C4-2B (cell line): ENCODE measurements at regions not wholly inside any gene's neighbourhood (a gene's known extent, or its start where the extent isn't known, plus 50 kb on each side); places are given as distances from the start of the nearest gene placed in this dataset.

Experiments used
- H3K27ac ChIP-seq: fragments of 450-650 bp; 2 replicates; pipeline ENCODE4 v1.5.1; 2017
- ZFX ChIP-seq: fragments of 450-650 bp; IDR thresholded peaks from 2 replicates; pipeline ENCODE4 v1.6.1; 2017
- TF ChIP-seq, protein P1 (sequence below): fragments of 450-650 bp; conservative IDR thresholded peaks from 2 replicates; pipeline ENCODE4 v1.5.1; 2017; ENCODE audit warnings: mild to moderate bottlenecking

DNA sequence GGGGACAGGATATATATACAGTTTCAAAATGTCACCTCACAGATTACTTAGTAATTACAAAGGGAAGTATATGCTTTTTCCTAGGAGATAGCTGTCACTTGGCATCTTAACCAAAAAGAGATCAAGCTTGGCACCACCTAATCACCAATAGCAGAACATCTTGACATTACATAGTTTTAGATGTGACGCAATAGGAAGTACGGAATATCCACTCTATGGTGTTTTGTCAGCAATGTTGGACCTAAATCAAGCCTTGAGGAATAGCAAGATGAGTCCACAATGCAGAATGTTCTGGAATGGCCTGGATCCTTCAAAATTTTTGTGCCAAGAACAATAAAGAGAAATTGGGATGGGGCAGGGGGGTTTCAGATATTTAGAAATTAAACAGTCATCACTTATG lies 1488.2 kb downstream of the FSTL5 start:
- no peak for TF ChIP-seq ZFX
- TF ChIP-seq, protein P1, sequence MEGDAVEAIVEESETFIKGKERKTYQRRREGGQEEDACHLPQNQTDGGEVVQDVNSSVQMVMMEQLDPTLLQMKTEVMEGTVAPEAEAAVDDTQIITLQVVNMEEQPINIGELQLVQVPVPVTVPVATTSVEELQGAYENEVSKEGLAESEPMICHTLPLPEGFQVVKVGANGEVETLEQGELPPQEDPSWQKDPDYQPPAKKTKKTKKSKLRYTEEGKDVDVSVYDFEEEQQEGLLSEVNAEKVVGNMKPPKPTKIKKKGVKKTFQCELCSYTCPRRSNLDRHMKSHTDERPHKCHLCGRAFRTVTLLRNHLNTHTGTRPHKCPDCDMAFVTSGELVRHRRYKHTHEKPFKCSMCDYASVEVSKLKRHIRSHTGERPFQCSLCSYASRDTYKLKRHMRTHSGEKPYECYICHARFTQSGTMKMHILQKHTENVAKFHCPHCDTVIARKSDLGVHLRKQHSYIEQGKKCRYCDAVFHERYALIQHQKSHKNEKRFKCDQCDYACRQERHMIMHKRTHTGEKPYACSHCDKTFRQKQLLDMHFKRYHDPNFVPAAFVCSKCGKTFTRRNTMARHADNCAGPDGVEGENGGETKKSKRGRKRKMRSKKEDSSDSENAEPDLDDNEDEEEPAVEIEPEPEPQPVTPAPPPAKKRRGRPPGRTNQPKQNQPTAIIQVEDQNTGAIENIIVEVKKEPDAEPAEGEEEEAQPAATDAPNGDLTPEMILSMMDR, result no peak
- no peak overlapping the region for H3K27ac ChIP-seq

DNA sequence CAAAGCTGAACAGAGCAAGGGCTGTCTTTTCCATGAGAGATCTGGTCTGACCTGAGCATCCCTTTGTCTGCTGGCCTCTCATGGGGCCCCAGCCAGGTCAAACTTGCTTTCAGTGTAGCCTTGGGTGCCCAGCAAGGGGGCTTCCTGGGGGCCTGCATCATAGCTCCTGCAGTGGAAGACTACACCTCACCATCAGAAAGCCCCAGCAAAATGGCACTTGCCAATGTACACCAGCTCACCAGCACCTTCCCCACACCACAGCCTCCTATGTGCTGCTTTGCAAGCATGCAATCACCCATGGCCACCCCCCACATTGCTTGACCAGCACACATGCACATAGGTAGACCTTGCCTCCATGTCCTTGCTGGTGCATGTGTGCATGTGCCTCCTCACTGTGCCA lies 1478.1 kb downstream of the FSTL5 start:
- TF ChIP-seq, protein P1, result no peak
- TF ChIP-seq ZFX, result no peak
- H3K27ac ChIP-seq, result no peak overlapping the region; the same call in 1 of the 2 replicates

DNA sequence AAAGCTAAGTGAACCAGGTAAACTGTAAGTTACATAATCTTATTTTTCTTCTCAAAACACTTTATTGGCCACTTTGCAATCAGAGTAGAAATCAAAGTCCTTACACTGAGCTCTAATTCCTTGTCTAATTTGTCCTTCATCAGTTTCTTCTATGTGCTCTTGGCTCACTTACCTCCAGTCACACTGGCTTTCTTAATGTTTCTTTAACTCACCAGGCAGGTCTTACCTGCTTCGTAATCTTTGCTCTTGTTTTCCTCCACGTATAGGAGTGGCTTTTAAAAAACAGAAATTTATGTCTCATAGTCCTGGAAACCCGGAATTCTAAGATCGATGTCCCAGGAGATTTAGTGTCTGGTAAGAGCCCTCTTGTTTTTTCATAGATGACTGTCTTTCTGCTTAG lies 1462.1 kb downstream of the FSTL5 start:
- TF ChIP-seq, protein P1, result no peak
- no peak for TF ChIP-seq ZFX
- H3K27ac ChIP-seq, result no peak overlapping the region

DNA sequence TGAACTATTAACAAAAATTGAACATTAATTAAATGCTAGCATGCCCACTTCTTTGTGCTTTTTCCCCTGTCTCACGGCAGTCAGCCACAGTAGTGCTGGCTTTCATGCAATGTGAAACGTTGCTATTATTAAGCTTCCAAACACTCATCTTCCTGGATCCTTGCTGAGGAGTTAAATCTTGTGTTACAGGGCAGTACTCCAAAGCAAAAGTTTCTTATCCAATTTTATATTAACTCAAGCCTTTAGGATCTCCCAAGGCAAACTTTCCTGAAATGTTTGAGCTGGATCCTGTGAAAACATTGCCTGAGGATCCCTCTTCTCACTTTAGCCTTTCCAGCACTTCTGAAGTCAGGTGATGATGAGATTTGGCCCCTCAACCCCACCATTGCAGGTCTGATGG lies 1454.8 kb downstream of the FSTL5 start:
- TF ChIP-seq, protein P1, result no peak
- no peak for TF ChIP-seq ZFX
- H3K27ac ChIP-seq, result no peak overlapping the region

DNA sequence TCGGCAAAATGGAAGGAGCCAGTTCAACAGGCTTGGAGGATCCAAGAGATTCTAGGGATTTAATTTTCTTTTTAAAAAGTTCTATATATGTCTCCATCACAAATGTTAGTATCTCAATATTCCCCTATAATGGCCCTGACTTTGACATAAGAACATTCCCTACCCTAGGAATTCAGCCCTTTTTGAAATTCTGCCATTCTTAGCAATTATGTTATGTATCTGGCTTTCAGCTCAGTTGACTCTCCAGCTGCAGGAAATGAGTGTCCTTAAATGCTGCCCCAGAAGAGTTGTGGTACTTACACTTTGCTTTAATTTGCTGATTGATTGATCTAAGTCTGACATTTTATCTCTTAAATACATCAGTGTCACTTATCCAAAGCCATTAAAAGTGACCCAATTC lies 1454.3 kb downstream of the FSTL5 start:
- H3K27ac ChIP-seq, result no peak overlapping the region
- TF ChIP-seq, protein P1, result no peak
- TF ChIP-seq ZFX, result no peak

DNA sequence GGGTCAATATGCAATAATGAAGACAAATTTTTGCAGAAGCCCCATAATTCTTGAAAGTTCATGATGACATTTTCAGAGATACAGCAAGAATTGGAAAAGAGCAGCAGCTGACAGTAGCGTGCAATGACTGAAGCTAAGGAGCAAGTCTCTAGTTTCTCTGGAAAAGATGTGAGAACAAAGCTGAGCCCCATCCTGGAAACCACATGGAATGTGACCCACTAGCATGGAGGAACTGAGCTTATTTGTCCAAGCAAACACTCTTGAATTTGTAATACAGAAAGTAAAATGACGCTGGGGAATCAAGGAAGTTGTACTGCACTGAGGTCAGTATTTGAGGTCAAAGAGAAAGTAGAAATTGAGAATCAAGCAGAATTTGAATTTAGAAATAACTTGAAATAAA lies 1447.2 kb downstream of the FSTL5 start:
- TF ChIP-seq, protein P1, result no peak
- no peak for TF ChIP-seq ZFX
- no peak overlapping the region for H3K27ac ChIP-seq

DNA sequence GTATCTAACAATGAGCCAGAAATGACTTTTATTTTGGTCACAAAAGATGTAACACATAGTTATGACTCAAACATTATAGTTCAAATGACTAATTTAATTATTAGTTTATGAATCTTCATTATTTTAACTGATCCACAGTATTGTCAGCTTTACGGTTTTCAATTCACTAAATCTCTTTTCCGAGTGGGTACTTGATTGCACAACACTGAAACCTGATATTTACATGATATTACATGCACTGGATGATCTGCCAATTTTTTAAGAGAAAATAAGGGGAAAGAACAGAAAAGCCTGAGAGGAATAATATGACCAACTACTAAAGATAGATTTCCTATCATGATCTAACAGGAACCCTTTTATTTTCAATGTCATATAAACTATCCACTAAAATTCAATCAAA lies 1446.0 kb downstream of the FSTL5 start:
- TF ChIP-seq ZFX, result no peak
- TF ChIP-seq, protein P1, result no peak
- H3K27ac ChIP-seq, result no peak overlapping the region
